IMR-90 (cell line): ENCODE measurements at regions not wholly inside any gene's neighbourhood (a gene's known extent, or its start where the extent isn't known, plus 50 kb on each side); places are given as distances from the start of the nearest gene placed in this dataset.

Experiments
- ATAC-seq: fragments of 200-7000 bp; cut with Tn5 transposase; 2 replicates; pipeline ENCODE4 v1.9.1; 2020; ENCODE audit warnings: low read depth, mild to moderate bottlenecking, moderate library complexity
- BruUV-seq: library from RNA; stranded (reverse); fragments of 400-500 nt; replicated peaks from 2 replicates; lab custom pipeline; 2021; lab: Mats Ljungman, UMichigan
- CTCF ChIA-PET: fragments of 300-600 bp; formaldehyde crosslinking; extraction: SDS; loops from one replicate; lab custom pipeline; 2021; ENCODE audit warnings: antibody characterized with exemption; lab: Yijun Ruan, JAX
- POLR2A ChIA-PET: fragments of 300-600 bp; sonication (Branson Sonifier 250); formaldehyde crosslinking; loops from one replicate; lab custom pipeline; 2022; ENCODE audit warnings: antibody characterized with exemption; ENCODE audit not compliant: unreplicated experiment; lab: Charles Lee
- DNase-seq: peaks from one replicate; pipeline ENCODE4 v3.0.0; 2013
- H2AFZ ChIP-seq: replicated peaks from 2 replicates; pipeline ENCODE3; 2013; ENCODE audit warnings: low read length, mild to moderate bottlenecking; ENCODE audit not compliant: poor library complexity
- H2AK5ac ChIP-seq: 2 replicates; pipeline ENCODE4 v1.6.1; 2013; ENCODE audit warnings: low read depth, low read length, inconsistent platforms
- H2AK9ac ChIP-seq: replicated peaks from 2 replicates; pipeline ENCODE3; 2013; ENCODE audit warnings: mild to moderate bottlenecking, low read depth, low read length, moderate library complexity; ENCODE audit not compliant: poor library complexity
- H2BK120ac ChIP-seq: 2 replicates; pipeline ENCODE4 v1.6.1; 2013; ENCODE audit warnings: low read depth, low read length, inconsistent platforms
- H2BK15ac ChIP-seq: 3 replicates; pipeline ENCODE4 v1.6.1; 2013; ENCODE audit warnings: low read depth, low read length, inconsistent platforms
- H2BK20ac ChIP-seq: 2 replicates; pipeline ENCODE4 v1.6.1; 2013; ENCODE audit warnings: low read depth, mild to moderate bottlenecking, inconsistent platforms, low read length, moderate library complexity
- H2BK5ac ChIP-seq: 2 replicates; pipeline ENCODE4 v1.6.1; 2013; ENCODE audit warnings: mild to moderate bottlenecking, low read depth, low read length, inconsistent platforms; ENCODE audit not compliant: poor library complexity, severe bottlenecking
- H3K14ac ChIP-seq: replicated peaks from 2 replicates; pipeline ENCODE4 v1.6.1; 2013; ENCODE audit warnings: low read depth, low read length, inconsistent platforms
- H3K18ac ChIP-seq: 2 replicates; pipeline ENCODE4 v1.6.1; 2013; ENCODE audit warnings: low read depth, low read length, control low read depth
- H3K23ac ChIP-seq: 2 replicates; pipeline ENCODE4 v1.6.1; 2013; ENCODE audit warnings: low read depth, low read length, inconsistent platforms
- H3K27ac ChIP-seq: 2 replicates; pipeline ENCODE4 v1.5.1; 2013; ENCODE audit warnings: mild to moderate bottlenecking, control low read depth, low read length; ENCODE audit not compliant: insufficient read depth
- H3K27me3 ChIP-seq: 2 replicates; pipeline ENCODE4 v1.6.1; 2013; ENCODE audit warnings: low read length; ENCODE audit not compliant: control insufficient read depth, insufficient read depth
- H3K36me3 ChIP-seq: 2 replicates; pipeline ENCODE4 v1.6.1; 2013; ENCODE audit warnings: low read length, mixed read lengths; ENCODE audit not compliant: control insufficient read depth, insufficient read depth
- H3K4ac ChIP-seq: 2 replicates; pipeline ENCODE4 v1.6.1; 2013; ENCODE audit warnings: low read depth, low read length, inconsistent platforms
- H3K4me1 ChIP-seq: 2 replicates; pipeline ENCODE4 v1.6.1; 2013; ENCODE audit warnings: low read length, mixed read lengths; ENCODE audit not compliant: control insufficient read depth, insufficient read depth
- H3K4me2 ChIP-seq: 2 replicates; pipeline ENCODE4 v1.6.1; 2013; ENCODE audit warnings: low read depth, mild to moderate bottlenecking, control low read depth, low read length, moderate library complexity
- H3K4me3 ChIP-seq: 2 replicates; pipeline ENCODE4 v1.5.1; 2013; ENCODE audit warnings: low read depth, mild to moderate bottlenecking, control low read depth, low read length, moderate library complexity; ENCODE audit not compliant: insufficient read depth
- H3K56ac ChIP-seq: 2 replicates; pipeline ENCODE4 v1.6.1; 2013; ENCODE audit warnings: low read length, inconsistent platforms; ENCODE audit not compliant: insufficient read depth; ENCODE audit errors: extremely low read depth
- H3K79me1 ChIP-seq, 2 experiments: 2 replicates each; pipeline ENCODE4 v1.6.1; 2013; ENCODE audit warnings: low read length in 2 of 2, inconsistent platforms in 1 of 2, low read depth in 1 of 2
- H3K9ac ChIP-seq: 2 replicates; pipeline ENCODE4 v1.6.1; 2013; ENCODE audit warnings: low read depth, low read length, control low read depth
- H3K9me1 ChIP-seq: 2 replicates; pipeline ENCODE4 v1.6.1; 2013; ENCODE audit warnings: low read length, inconsistent platforms; ENCODE audit not compliant: insufficient read depth
- H3K9me3 ChIP-seq: 2 replicates; pipeline ENCODE4 v1.6.1; 2013; ENCODE audit warnings: low read length; ENCODE audit not compliant: control insufficient read depth, insufficient read depth
- H4K20me1 ChIP-seq: 2 replicates; pipeline ENCODE4 v1.6.1; 2013; ENCODE audit warnings: low read length, inconsistent platforms; ENCODE audit not compliant: insufficient read depth
- H4K5ac ChIP-seq: 2 replicates; pipeline ENCODE4 v1.6.1; 2013; ENCODE audit warnings: mild to moderate bottlenecking, low read depth, low read length, control low read depth
- H4K8ac ChIP-seq, 2 experiments: 2 replicates each; pipeline ENCODE4 v1.6.1; 2013; ENCODE audit warnings: low read depth in 2 of 2, low read length in 2 of 2, control low read depth in 1 of 2, inconsistent platforms in 1 of 2
- H4K91ac ChIP-seq: 2 replicates; pipeline ENCODE4 v1.6.1; 2013; ENCODE audit warnings: low read depth, low read length, inconsistent platforms; ENCODE audit not compliant: insufficient read depth
- BHLHE40 ChIP-seq: fragments of 150-350 bp; IDR thresholded peaks from 2 replicates; pipeline ENCODE4 v1.6.1; 2016; ENCODE audit warnings: mild to moderate bottlenecking, low read depth, low read length
- CEBPB ChIP-seq: IDR thresholded peaks from 2 replicates; pipeline ENCODE4 v1.6.1; 2012; ENCODE audit warnings: low read depth, low read length, improper control_type of control experiment
- CHD1 ChIP-seq: IDR thresholded peaks from 2 replicates; pipeline ENCODE4 v1.6.1; 2012; ENCODE audit warnings: low read depth, low read length, improper control_type of control experiment
- CTCF ChIP-seq: conservative IDR thresholded peaks from 2 replicates; pipeline ENCODE4 v1.5.1; 2012; ENCODE audit warnings: mild to moderate bottlenecking, low read depth, low read length, improper control_type of control experiment
- MAFK ChIP-seq: IDR thresholded peaks from 2 replicates; pipeline ENCODE4 v1.6.1; 2012; ENCODE audit warnings: low read depth, low read length, improper control_type of control experiment
- MXI1 ChIP-seq: IDR thresholded peaks from 2 replicates; pipeline ENCODE4 v1.6.1; 2012; ENCODE audit warnings: low read depth, mild to moderate bottlenecking, low read length, moderate library complexity, borderline replicate concordance
- NFE2L2 ChIP-seq: fragments of 150-350 bp; IDR thresholded peaks from 2 replicates; pipeline ENCODE4 v1.6.1; 2016; ENCODE audit warnings: low read depth, mild to moderate bottlenecking, low read length
- POLR2A ChIP-seq: IDR thresholded peaks from 2 replicates; pipeline ENCODE4 v1.6.1; 2012; ENCODE audit warnings: mild to moderate bottlenecking, low read depth, low read length
- RCOR1 ChIP-seq: IDR thresholded peaks from 2 replicates; pipeline ENCODE4 v1.6.1; 2012; ENCODE audit warnings: mild to moderate bottlenecking, low read length, improper control_type of control experiment; ENCODE audit not compliant: insufficient replicate concordance
- RFX5 ChIP-seq: IDR thresholded peaks from 2 replicates; pipeline ENCODE4 v1.8.0; 2012; ENCODE audit warnings: low read depth, mild to moderate bottlenecking, low read length, moderate library complexity
- SMC3 ChIP-seq: fragments of 150-350 bp; IDR thresholded peaks from 2 replicates; pipeline ENCODE4 v1.6.1; 2016; ENCODE audit warnings: low read depth, mild to moderate bottlenecking, antibody characterized with exemption, low read length, moderate library complexity
- USF2 ChIP-seq: fragments of 150-350 bp; IDR thresholded peaks from 2 replicates; pipeline ENCODE4 v1.6.1; 2017; ENCODE audit warnings: mild to moderate bottlenecking, antibody characterized with exemption, low read length, low read depth
- WGBS, 2 experiments: methylation state at CpG; one replicate each; pipeline versions ENCODE4 v1.1.5 to v1.1.7; 2013; ENCODE audit warnings: missing lambda C conversion rate in 2 of 2; ENCODE audit not compliant: insufficient read length in 1 of 2; ENCODE audit errors: extremely low coverage in 2 of 2; 5-methylcytosine and 5-hydroxymethylcytosine counted together
- dilution Hi-C: fragments of 300-500 bp; cut with HindIII; formaldehyde crosslinking; loops from one replicate; pipeline ENCODE4 v1.14.3; 2018; ENCODE audit warnings: low sequenced_read_pairs; ENCODE audit not compliant: unreplicated experiment
- in situ Hi-C: fragments of 300-500 bp; cut with MboI; formaldehyde crosslinking; loops from 3 replicates; pipeline ENCODE4 v1.14.3; 2019; ENCODE audit warnings: low sequenced_read_pairs, inconsistent platforms, mixed read lengths
- intact Hi-C: fragments of 100-400 bp; cut with micrococcal nuclease; formaldehyde crosslinking; loops from 2 replicates; pipeline ENCODE4 v1.10.0; 2022

- no peak overlapping the region for H2AK9ac ChIP-seq
- H2BK20ac ChIP-seq: no peak overlapping the region
- no peak for TF ChIP-seq BHLHE40
- TF ChIP-seq RCOR1: no peak
- TF ChIP-seq USF2: no peak
- TF ChIP-seq POLR2A: no peak
- no peak for TF ChIP-seq CHD1
- no peak for TF ChIP-seq SMC3
- no peak for TF ChIP-seq NFE2L2
- no peak for TF ChIP-seq RFX5
- TF ChIP-seq MAFK: no peak
- TF ChIP-seq CEBPB: no peak
- TF ChIP-seq MXI1: no peak
- TF ChIP-seq CTCF: no peak
- ChIA-PET POLR2A (no interaction called here), CTCF (no interaction called here)
- in situ Hi-C loops (no loop called here), dilution Hi-C loops (no loop called here), intact Hi-C loops (no loop called here)
- H3K9ac ChIP-seq: no peak overlapping the region
- no peak overlapping the region for H4K8ac ChIP-seq
- no peak overlapping the region for H3K27ac ChIP-seq
- no peaks in the 10 kb centered on the region for H3K36me3 ChIP-seq
- H3K56ac ChIP-seq: no peak overlapping the region
- H3K4me2 ChIP-seq: no peak overlapping the region
- H2AK5ac ChIP-seq: no peak overlapping the region
- no peak overlapping the region for H3K18ac ChIP-seq
- peaks cover 19% of the 10 kb centered on the region for H3K27me3 ChIP-seq
- no peaks in the 10 kb centered on the region for H3K9me3 ChIP-seq
- no peaks in the 10 kb centered on the region for H4K20me1 ChIP-seq
- no peak overlapping the region for H2BK15ac ChIP-seq
- no peak overlapping the region for H3K23ac ChIP-seq
- no TSS peak for BruUV-seq
- no peak overlapping the region for H2AFZ ChIP-seq
- H3K4ac ChIP-seq: no peak overlapping the region
- ATAC-seq: no peak
- H3K4me1 ChIP-seq: no peaks in the 10 kb centered on the region
- no peak for DNase-seq
- no peaks in the 10 kb centered on the region for H3K9me1 ChIP-seq
- H3K4me3 ChIP-seq: no peak overlapping the region
- H2BK120ac ChIP-seq: no peak overlapping the region
- no peak overlapping the region for H3K14ac ChIP-seq
- no peak overlapping the region for H4K5ac ChIP-seq
- WGBS, 2 experiments: no CpG with 5 or more reads among the region's 1 CpG
- H2BK5ac ChIP-seq: no peak overlapping the region
- no peak overlapping the region for H4K91ac ChIP-seq
- H3K79me1 ChIP-seq: no peaks in the 10 kb centered on the region
Measured at GRCh38 chr4:17366496-17366895, 145.4 kb downstream of the QDPR start.
